WERI-Rb-1 (cell line): ENCODE measurements at regions not wholly inside any gene's neighbourhood (a gene's known extent, or its start where the extent isn't known, plus 50 kb on each side); places are given as distances from the start of the nearest gene placed in this dataset.

Experiments used
- DNase-seq: peaks from one replicate; pipeline ENCODE4 v3.0.0-alpha.2; 2020
- H3K27ac ChIP-seq: fragments of 250-450 bp; sonication (Bioruptor Pico); 2 replicates; pipeline ENCODE4 v1.5.1; 2020; ENCODE audit warnings: mild to moderate bottlenecking, moderate library complexity
- H3K27me3 ChIP-seq: fragments of 250-450 bp; sonication (Bioruptor Pico); 2 replicates; pipeline ENCODE4 v1.5.1; 2021; ENCODE audit warnings: mild to moderate bottlenecking, low read depth, moderate library complexity; ENCODE audit not compliant: insufficient read depth, severe bottlenecking
- H3K36me3 ChIP-seq: fragments of 250-450 bp; sonication (Bioruptor Pico); 2 replicates; pipeline ENCODE4 v1.5.1; 2020; ENCODE audit warnings: mild to moderate bottlenecking, moderate library complexity
- H3K4me3 ChIP-seq: 2 replicates; pipeline ENCODE4 v1.5.1; 2011; ENCODE audit warnings: low read depth, mild to moderate bottlenecking, control low read depth, low read length
- H3K9me3 ChIP-seq: fragments of 250-450 bp; sonication (Bioruptor Pico); 2 replicates; pipeline ENCODE4 v1.5.1; 2021; ENCODE audit warnings: mild to moderate bottlenecking, moderate library complexity; ENCODE audit not compliant: severe bottlenecking
- TF ChIP-seq, protein P1 (sequence below): IDR thresholded peaks from 2 replicates; pipeline ENCODE4 v1.5.1; 2011; ENCODE audit warnings: low read depth, mild to moderate bottlenecking, control low read depth, inconsistent platforms, low read length

DNA sequence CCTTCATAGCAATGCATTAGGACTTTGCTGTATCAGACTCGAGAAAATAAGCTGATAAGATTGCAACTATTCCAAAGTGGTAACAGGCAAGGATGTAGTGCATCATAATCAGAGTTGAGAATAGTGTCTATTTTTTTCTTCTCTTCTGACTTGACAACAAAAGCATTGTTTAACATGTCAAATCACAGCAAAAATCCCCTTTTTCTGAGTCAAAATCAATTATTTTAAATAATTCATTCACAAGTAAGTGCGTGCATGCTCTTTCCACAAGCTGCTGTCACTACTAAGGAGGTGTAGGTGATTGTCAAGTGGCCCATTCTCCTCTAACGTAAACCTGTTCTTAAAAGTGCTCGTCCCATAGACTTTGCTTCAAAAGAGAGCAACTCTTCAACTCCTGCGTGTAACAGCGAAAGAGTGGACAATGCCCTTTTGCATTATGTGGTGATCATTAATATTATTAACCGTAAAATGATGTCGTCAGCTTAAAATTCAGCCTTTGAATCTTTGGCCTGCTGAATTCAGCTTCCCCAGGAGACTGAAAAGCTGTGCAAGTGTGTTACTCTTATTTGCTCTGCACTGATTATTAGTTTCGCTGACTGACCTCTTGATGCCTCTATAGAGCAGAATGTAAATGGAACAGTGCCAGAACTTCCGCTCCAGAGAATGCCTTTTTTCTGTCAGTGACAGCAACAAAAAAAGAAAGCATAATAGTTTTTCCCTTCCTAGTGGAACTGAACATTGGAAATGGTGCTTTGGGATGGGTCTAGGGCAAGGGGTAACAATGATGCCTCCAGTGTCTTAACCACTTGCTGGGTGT, 680.8 kb upstream of the SEMA6A start:
- Histone ChIP-seq H3K9me3 (no peaks in the 10 kb centered on the region), H3K27ac (no peak overlapping the region), H3K4me3 (no peak overlapping the region), H3K27me3 (no peaks in the 10 kb centered on the region), H3K36me3 (no peaks in the 10 kb centered on the region)
- DNase-seq: no peak
- TF ChIP-seq, protein P1, sequence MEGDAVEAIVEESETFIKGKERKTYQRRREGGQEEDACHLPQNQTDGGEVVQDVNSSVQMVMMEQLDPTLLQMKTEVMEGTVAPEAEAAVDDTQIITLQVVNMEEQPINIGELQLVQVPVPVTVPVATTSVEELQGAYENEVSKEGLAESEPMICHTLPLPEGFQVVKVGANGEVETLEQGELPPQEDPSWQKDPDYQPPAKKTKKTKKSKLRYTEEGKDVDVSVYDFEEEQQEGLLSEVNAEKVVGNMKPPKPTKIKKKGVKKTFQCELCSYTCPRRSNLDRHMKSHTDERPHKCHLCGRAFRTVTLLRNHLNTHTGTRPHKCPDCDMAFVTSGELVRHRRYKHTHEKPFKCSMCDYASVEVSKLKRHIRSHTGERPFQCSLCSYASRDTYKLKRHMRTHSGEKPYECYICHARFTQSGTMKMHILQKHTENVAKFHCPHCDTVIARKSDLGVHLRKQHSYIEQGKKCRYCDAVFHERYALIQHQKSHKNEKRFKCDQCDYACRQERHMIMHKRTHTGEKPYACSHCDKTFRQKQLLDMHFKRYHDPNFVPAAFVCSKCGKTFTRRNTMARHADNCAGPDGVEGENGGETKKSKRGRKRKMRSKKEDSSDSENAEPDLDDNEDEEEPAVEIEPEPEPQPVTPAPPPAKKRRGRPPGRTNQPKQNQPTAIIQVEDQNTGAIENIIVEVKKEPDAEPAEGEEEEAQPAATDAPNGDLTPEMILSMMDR: no peak

DNA sequence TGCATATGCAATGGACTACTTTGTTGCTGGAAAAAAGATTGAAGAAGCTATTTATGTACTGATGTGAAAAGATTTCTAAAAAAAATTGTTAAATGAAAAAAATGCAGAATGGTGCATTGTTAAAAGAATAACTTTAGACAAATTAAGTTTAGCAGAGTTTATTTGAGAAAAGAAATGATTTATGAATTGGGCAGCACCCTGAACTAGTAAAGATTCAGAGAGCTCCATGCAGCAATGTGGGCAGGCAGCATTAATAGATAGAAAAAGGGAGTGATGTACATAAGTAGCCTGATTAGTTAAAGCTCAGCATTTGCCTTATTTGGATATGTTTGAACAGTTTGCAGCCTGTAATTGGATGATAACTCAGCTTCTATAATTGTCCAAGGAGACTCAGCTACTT, 677.9 kb upstream of the SEMA6A start:
- H3K9me3 ChIP-seq: no peaks in the 10 kb centered on the region
- DNase-seq: no peak
- H3K36me3 ChIP-seq: no peaks in the 10 kb centered on the region
- TF ChIP-seq, protein P1: no peak
- H3K27me3 ChIP-seq: no peaks in the 10 kb centered on the region
- no peak overlapping the region for H3K4me3 ChIP-seq
- no peak overlapping the region for H3K27ac ChIP-seq

DNA sequence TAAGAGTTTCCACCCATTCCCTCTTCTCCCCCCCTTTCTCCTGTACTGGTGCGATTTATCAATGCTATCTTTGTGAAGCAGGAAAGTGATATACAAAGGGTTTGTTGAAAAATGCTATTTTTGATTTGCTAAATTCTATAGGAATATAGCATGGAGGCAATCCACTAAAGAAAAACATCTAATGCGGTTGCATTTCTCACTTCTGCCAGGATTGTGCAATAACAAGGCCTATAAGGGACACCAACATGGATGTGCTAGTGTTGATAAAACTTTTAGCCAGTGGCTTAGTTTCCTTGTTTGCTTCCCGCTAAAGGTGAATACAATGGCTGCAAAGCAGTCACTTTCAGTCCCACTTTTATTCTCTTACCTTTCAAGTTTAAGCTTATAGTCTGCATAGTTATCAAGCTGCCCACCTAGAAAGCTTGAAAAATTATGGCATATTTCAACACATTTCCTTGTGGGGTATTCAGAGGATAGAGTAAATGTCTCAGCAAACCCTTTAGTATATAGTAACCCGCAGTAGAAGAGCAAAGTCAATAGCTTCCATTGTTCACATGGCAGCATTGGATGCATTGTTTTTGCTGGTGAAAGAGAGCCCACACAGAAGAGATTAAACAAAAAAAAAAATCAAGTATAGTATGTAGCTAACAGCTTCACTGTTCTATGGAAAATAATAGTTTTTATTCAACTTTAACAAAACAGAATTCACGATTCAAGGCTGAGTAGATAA, 674.6 kb upstream of the SEMA6A start:
- no peak for DNase-seq
- TF ChIP-seq, protein P1: no peak
- H3K36me3 ChIP-seq: no peaks in the 10 kb centered on the region

DNA sequence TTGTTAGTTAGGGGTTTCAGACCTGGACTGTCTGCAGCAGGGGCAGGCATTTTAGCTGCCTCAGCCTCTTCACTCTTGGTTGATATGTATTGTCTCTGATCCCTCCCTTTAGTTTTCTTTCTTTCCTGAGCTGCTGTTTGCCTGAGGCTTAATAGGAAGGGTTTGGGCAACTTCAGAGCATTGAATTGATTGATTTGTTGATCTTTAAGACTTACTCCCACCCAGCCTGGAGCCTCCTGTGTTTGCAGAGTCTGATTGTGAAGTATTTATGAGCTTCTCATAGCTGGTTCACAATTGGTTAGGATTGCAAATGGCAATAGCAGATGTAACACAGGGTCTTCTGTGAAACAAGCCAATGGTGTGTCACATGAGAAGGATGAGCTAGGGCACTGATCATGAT, 671.8 kb upstream of the SEMA6A start:
- no peak for DNase-seq
- peaks cover under 1% of the 10 kb centered on the region for H3K9me3 ChIP-seq
- H3K27me3 ChIP-seq: no peaks in the 10 kb centered on the region
- H3K27ac ChIP-seq: no peak overlapping the region
- no peak overlapping the region for H3K4me3 ChIP-seq
- no peaks in the 10 kb centered on the region for H3K36me3 ChIP-seq
- TF ChIP-seq, protein P1: no peak

More for the DNA sequence above, 674.6 kb upstream of the SEMA6A start:
- no peaks in the 10 kb centered on the region for H3K9me3 ChIP-seq
- no peaks in the 10 kb centered on the region for H3K27me3 ChIP-seq
- H3K27ac ChIP-seq: no peak overlapping the region
- no peak overlapping the region for H3K4me3 ChIP-seq

DNA sequence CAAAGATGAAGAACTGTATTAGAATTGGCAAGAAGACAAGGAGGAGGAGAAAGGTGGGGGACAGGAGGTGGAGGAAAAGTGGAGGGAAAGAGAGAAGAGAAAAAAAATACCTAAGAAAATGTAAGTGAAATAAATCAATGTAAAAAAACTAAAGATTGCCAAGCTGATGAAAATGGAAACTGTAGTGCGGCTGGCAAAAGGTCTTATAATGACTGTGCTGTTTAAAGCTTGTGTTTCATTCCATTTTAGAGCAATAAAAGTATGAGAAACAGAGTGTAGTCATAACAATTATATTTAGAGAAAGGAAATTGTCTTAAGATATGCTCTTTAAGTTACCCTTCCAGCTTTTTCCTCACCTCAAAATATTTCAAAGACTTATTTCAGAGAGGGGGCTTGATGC, 670.5 kb upstream of the SEMA6A start:
- TF ChIP-seq, protein P1: no peak
- no peak for DNase-seq
- Histone ChIP-seq H3K9me3 (peaks cover 5% of the 10 kb centered on the region), H3K27me3 (no peaks in the 10 kb centered on the region), H3K27ac (no peak overlapping the region), H3K4me3 (no peak overlapping the region), H3K36me3 (no peaks in the 10 kb centered on the region)
